GM19351 (cell line): ENCODE measurements at regions not wholly inside any gene's neighbourhood (a gene's known extent, or its start where the extent isn't known, plus 50 kb on each side); places are given as distances from the start of the nearest gene placed in this dataset.

Source experiments
- ATAC-seq: cut with Tn5 transposase; IDR thresholded peaks from one replicate; pipeline ENCODE4 v1.9.1; 2021; ENCODE audit warnings: mild to moderate bottlenecking, moderate library complexity; ENCODE audit not compliant: unreplicated experiment

DNA sequence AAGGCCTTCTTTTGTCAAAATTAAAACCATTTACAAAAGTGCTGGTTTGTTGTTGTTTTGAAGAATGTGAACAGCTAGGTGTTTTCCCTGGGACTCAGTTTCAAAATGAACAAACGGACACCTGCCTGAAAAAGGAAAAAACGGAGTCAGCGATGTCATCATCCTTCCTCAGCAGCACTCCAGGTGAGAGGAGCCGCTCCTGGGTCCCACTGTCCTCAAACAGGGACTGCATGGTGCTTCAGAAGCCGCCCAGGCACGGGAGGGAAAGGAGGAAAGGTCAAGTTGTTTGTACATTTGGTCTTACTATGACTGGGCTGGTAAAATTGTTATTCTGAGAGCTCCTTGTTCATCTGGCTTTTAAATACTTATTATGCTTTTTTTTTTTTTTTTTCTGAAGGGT lies 69.0 kb upstream of the ZSWIM6 start:
- ATAC-seq = no peak

DNA sequence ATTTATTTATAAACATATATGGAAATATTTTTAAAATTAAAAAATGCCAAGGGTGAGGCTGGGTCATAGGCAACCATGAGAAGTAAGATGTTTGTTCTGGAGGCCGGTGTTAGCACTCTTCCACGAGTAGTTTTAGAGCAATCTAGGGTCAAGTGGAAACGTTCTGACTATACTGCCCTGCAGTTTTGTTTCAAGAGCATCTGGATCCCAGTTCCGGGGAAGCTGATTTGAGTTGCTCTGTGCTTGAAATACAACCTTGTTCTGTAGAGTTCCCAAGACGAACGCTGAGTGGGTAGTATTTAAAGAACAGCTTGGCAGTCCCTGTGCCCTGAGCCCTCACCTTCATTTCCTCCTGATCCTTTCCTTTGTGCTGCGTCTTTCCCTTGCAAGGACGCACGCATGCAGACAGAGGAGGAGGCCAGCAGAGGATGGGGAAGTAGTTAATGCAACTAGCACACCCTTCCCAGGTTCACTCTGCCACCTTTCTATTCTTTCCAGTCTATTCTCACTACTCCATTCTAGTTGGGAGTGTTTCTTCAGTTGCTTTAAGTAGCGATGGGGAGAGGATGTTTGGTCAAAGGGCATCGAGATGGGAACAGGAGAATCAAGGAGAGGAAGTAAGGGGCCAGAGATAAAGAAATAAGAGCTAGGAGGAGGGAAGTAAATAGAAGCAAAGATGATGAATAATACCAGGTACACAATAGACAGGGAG lies 68.3 kb upstream of the ZSWIM6 start:
- ATAC-seq = no peak

DNA sequence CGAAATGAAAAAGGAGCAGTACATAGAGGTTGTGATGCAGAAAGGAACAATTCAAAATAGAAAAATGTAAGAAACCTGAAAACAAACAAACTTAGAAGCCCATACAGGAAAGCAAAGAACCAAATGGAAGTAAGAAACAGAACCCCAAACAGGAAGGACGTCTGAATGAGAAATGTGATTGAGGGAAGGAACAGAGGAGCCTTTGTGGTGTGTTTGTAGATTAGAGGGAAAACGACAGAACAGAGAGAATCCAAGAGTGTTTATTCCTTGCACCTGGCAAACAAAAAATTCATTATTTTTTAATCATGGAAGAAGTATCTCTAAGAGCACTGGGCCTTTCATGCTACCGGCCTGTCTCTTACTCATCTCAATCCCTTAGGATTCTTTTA lies 67.8 kb upstream of the ZSWIM6 start:
- no peak for ATAC-seq

DNA sequence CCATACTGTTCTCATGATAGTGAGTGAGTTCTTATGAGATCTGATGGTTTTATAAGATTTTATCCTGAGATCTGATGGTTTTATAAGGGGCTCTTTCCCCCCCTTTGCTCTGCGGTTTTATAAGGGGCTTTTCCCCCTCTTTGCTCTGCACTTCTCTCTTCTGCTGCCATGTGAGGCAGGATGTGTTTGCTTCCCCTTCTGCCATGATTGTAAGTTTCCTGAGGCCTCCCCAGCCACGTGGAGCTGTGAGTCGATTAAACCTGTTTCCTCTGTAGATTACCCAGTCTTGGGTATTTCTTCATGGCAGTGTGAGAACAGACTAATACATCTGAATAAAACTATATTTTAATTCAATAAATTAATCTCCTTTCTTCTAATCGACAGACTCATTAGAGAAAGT lies 64.9 kb upstream of the ZSWIM6 start:
- no peak for ATAC-seq

DNA sequence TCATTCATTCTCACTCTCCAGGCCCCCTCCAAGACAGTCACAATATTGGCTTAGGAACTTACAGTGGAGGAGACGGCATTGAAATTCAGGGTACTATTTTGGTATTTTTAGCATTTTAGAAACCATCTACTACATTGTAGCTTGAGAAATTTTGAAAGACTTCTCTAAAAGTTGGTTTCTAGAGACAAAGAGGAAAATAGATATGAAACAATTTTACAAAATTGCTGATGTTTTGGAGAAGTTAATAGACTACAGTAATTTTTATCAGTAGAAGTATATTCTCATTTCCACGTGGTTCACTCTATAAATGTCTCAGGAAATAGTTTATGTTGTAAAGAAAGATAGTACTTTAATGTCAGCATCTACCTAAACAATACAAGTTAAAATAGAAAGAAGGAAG lies 63.2 kb upstream of the ZSWIM6 start:
- no peak for ATAC-seq

DNA sequence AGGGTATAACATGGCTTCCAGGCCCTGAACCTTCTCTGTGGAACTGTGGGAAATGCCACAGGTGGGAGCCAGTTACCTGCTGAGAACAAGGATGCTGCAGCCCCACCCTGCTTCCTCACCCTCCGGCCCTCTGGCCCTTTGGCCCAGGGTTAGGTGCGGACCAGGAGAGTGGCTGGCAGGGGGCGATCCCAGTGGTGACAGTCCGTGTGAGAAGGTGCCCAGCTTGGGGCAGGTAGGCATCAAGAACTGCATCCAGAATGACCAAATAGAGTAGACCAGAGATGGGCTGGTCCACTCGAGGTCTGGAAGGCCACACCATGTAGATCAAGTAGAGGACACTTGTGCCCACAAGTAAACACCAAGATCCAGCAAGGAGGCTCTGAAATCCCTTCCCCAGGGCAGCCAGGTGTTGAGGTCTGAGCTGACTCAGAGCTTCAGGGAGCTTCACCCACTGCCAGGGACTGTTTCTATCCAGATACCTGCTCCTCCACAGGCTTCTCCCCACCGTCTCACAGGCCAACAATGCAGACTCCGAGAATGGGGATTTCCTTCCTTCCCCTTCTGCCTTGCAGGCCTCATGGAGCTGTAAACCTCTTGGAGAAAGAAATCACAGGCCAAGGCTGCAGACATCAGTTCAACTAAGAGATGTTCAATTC lies 61.4 kb upstream of the ZSWIM6 start:
- no peak for ATAC-seq

DNA sequence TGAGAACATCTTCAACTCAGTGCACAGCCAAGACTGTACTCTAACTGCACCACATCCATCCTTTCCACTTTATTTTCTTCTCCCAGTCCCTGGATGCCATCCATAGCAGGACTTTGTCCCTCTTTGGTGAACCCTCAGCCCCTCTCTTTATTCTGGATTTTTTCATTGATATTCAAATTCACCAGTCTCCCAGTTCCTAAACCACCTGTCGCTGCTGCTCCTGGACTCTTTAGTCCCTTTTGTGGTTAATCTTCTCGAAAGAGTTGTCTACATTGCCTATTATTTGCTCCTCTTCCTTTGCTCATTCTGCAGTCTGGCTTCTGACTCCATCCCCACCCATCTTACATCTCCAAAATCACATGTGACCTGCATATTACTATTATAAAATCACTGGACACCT lies 59.4 kb upstream of the ZSWIM6 start:
- no peak for ATAC-seq

DNA sequence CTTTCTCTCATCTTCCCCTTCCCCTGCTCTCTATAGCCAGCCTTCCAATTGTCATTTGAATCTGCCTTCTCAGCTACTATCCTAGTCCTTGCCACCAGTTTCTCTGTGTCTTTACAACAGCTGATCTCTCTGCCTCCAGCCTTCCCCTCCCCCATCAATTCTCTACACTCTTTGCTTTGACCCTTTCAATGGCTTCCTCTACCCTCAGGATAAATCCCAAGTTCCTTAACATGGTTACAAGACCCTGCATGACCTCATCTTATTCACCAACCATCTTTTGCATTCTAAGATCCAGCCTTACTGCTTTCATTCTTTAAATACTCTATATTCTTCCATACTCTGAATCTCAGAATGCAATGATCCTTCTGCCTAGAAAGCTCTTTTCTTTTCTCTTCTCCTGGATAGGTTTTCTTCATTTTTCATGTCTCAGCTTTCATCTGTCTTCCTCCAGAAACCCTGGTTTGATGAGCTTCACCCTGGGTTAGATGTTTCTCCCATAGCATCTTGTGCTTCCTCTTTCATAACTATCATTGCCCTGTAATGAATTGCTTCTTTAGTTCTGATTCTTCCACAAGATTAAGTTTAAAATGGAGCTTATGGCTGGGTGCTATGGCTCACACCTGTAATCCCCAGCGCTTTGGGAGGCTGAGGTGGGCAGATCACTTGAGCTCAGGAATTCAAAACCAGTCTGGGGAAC lies 58.6 kb upstream of the ZSWIM6 start:
- ATAC-seq = no peak

DNA sequence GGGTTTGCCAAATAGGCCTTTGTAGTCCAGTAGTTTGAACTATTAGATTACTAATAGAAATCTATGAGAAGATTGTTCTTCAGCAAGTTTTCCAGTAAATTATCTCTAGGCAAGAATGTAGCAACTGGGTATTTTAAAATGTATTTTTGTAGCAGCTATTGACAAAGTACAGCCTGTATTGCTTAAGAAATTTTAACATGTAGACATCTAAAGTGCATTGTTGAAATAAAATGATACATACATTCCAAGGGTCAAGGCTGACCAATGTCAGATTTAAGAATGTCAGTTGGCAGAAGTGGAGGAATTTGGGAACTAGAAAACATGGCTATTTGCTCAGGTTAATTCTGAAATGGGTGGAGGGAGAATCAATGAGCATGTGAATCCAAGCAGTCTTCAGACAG lies 57.5 kb upstream of the ZSWIM6 start:
- no peak for ATAC-seq

DNA sequence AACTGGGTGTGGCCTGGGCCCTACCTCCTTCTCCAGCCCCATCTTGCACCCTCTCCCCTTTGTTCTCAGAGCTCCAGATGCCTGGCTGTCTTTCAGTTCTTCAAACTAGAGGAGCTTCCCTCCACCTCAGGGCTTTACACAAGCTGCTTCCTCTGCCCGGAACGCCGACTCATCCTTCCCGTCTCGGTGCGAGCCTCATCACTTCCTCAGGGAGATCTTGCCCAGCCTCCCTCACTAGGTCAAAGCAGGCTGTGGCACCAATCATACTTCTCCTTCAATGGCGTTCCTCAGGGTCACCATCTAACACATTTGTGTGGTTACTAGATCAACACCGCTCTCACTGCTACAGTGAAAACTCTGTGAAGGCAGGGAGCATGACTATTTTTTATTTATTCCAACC lies 56.2 kb upstream of the ZSWIM6 start:
- ATAC-seq = no peak

DNA sequence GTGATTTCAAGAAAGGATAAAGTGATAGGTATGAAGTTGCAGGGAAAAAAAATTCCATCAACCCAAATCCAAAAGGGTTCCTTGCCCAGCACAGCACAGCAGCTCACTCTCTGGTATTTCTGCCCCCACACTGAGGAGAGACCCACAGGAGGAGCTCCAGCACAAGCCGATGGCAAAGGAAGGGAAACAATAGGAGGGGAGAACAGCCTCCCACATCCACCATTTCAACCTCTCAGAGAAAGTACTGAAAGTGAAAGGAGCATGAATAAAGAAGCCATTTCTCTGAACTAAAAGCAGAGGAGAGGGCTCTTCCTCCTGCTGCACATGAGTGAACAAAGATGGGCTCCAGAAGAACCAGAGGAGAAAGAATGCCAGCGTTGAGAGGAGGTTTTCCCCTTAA lies 54.9 kb upstream of the ZSWIM6 start:
- ATAC-seq = no peak

DNA sequence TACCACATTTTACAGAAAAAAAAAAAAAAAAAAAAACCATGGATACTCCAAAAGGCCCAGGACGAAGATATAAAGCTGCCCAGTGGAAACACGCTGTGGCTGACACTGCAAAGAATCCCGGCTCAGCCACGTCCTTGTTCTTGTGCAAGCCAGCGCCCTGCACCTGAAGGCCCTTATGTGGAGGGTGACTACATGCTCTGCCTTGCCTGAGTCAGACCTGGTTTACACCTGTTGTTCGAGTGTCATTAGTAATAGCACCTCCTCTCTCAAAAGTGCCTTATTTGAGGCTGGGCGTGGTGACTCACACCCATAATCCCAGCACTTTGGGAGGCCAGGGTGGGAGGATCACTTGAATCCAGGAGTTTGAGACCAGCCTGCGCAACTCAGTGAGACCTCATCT lies 54.3 kb upstream of the ZSWIM6 start:
- no peak for ATAC-seq

DNA sequence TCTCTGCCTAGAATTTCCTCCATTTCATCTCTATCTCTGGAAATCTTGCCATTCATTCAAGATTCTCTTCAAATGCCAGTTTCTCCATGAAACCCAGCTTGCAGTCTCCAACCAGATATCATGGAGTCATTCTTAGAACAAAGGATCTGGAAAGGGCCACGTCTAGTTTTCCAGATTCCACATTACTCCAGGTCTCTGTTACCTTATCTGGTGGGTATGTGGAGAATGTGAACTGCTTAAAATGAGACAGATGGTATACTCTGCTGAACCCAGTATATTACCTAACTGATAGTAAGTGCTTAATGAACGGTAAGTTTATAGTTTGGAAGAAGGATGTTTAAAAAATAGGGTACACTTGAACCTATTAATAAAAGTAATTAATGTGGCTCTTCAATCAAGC lies 52.3 kb upstream of the ZSWIM6 start:
- ATAC-seq = no peak

DNA sequence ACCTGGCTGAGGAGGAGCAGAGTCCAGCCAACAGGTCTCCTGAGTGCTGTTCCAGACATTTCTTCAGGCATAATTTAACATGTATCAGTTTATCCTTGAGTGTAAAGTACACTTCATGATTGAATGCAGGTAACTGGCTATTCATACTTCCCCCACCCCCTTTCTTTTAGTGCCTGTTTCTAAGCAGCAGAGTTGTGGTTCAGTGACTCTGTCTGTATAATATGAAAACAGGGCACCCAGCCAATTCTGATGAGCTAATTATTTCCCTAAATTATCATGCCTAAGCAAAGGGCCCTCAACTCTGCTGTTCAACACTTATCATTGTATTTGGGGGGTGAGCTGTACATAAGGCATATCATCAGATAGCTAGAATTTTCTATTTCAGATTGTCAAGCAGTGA lies 51.9 kb upstream of the ZSWIM6 start:
- peak; percentile 50 for ATAC-seq

DNA sequence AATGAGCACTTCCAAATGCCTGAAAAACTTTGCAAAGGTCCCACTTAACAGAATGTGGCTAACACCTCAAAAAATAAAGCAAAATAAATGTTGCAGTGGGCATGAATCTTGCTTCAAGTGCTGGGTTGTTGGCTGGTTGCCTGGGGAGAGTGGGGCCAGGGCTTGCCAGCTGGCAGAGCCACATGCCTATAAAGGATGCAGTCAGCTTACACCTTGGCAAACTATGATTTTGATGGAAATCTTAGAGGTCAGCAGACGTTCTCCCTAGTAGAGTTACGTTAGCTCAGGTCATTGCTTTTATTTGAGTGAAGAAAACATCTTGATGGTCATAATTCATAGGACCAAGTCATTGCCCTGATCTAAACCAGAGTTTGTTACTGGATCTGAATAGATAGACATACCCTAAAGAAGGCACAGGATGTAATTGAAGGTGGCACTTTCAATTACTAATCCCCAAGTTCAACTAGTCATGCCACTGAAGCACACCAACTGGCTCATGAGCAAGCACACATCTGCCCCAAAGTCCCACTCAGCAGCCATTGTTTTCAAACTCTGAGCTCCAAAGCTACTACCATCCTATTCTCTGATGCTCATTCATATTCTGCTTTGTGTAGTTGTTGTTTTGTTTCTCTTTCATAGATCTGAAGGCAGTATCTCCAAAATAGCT lies 51.2 kb upstream of the ZSWIM6 start:
- no peak for ATAC-seq

DNA sequence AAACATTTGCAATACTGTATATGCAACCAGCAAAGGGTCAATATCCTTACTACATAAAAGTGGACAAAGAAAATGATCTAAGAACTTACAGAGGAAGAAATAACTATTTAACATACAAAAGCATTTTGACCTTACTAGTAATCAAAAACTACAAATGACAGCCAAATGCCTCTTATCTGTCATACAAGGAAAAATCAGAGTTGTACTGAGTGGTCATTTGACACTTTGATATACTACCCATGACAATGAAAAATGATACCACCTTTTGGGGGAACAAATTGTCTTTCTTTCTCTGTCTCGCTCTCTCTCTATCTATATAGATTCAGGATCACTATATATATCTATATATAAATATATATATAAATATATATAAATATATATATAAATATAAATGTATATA lies 50.4 kb upstream of the ZSWIM6 start:
- no peak for ATAC-seq
